ENCODE measurements at regions not wholly inside any gene's neighbourhood (a gene's known extent, or its start where the extent isn't known, plus 50 kb on each side); places are given as distances from the start of the nearest gene placed in this dataset.

- TF ChIP-seq CTCF (IDR thresholded peaks at IDR 0.05 in 4 of 5, conservative IDR thresholded peaks at IDR 0.05 in 1 of 5) (peak in 2 of 5 experiments; percentile 4 to 23), POLR2A (IDR thresholded peaks at IDR 0.05) (peak; percentile 36 to 72)
Measured at GRCh38 chr3:188006726-188007393, 147.1 kb upstream of the LPP start.

All from gastrocnemius medialis (tissue), 4 donors.